GM18520 (cell line): ENCODE measurements at regions not wholly inside any gene's neighbourhood (a gene's known extent, or its start where the extent isn't known, plus 50 kb on each side); places are given as distances from the start of the nearest gene placed in this dataset.
"Not testable (repeated sequence)": the region's sequence is repeated elsewhere in the genome, so short reads cannot be mapped to it uniquely, and the experiment has no call there.

Source experiments
- ATAC-seq: cut with Tn5 transposase; IDR thresholded peaks from one replicate; pipeline ENCODE4 v1.9.1; 2021; ENCODE audit not compliant: unreplicated experiment

DNA sequence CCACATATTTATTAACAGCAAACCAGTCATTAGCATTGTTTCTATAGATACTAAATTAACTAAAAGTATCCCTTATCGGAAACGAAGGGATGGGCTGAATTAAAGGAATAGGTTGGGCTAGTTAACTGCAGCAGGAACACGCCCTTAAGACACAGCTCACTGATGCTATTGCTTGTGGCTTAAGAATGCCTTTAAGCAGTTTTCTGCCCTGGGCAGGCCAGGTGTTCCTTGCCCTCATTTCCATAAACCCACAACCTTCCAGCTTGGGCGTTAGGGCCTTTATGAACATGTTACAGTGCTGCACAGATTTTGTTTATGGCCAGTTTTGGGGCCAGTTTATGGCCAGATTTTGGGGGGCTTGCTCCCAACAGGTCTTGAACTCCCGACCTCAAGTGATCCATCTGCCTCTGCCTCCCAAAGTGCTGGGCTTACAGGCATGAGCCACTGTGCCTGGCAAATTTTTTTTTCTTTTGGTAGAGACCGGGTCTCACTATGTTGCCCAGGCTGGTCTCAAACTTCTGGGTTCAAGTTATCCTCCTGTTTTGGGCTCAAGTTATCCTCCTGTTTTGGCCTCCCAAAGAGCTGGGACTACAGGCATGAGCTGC lies 90.1 kb upstream of the GRIN2A start:
- ATAC-seq, result not testable (repeated sequence)

DNA sequence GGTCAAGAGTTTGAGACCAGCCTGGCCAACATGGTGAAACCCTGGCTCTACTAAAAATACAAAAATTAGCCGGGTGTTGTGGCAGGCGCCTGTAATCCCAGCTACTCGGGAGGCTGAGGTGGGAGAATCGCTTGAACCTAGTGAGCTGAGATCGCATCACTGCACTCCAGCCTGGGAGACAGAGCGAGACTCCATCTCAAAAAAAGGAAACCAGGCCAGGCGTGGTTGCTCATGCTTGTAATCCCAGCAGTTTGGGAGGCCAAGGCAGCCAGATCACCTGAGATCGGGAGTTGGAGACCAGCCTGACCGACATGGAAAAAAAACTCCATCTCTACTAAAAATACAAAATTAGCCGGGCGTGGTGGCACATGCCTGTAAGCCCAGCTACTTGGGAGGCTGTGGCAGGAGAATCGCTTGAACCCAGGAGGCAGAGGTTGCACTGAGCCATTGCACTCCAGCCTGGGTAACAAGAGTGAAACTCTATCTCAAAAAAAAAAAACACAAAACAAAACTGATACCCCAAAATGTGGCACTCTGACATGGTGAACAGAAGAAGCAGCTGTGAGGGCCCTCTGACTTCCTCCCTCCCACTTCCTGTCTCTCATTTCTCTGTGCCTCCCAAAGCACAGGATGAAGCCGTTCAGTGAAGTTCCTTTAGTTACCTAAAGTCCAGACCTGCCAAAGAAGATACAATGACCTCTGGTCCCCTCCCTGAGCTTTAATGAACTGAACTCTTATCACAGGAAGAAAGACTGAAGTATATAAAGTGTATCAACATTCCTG lies 93.2 kb upstream of the GRIN2A start:
- ATAC-seq, result peak; percentile 82

DNA sequence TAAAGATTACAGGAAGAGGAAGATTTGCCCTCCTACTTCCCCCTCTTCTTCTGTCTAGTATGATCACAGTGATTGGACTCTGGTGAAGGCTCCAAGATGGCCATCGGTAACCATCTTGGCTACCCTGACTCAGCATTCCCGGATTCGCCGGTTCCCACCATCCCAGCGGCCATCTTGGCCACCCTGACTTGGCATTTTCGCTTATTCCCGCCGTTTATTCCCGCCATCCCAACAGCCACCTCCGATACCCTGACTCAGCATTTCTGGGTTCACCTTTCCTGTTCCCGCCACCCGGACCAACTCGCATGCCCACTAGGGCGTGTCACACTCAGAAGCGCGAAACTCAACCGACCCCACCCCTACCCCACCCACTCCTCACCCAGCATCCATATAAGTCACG lies 95.4 kb upstream of the GRIN2A start:
- no peak for ATAC-seq

DNA sequence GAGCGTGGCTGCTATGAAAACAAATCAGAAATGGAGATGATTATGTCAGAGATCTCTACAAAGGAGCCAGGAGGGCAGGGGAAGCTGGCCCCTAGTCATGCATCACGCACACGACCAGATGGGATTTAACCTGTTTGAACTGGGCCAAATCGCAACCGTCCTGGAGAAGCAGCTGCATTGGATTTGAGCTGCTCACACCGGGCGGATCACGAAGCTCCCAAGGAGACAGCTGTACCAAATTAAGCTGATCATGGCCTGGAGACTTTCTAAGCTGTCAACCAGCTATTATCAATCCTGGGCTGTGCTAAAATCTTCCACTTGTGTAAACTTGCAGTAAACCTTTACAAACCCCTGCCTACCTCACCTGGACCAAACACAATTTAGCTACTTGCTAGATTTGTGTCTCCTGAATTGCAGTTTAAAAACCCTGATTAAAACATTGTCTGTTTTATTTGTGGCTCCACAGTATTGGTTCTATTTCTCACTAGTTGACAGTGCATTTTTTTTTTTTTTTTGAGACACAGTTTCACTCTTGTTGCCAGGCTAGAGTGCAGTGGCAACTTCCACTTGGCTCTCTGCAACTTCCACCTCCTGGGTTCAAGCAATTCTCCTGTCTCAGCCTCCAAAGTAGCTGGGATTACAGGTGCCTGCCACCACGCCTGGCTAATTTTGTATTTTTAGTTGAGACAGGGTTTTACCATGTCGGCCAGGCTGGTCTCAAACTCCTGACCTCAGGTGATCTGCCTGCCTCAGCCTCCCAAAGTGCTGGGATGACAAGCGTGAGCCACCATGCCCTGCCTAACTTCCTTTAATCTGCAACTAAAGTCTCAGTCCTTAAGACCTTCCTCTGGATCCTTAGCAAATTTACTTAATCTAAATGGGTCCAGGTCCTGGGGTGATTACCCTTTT lies 98.3 kb upstream of the GRIN2A start:
- no peak for ATAC-seq

DNA sequence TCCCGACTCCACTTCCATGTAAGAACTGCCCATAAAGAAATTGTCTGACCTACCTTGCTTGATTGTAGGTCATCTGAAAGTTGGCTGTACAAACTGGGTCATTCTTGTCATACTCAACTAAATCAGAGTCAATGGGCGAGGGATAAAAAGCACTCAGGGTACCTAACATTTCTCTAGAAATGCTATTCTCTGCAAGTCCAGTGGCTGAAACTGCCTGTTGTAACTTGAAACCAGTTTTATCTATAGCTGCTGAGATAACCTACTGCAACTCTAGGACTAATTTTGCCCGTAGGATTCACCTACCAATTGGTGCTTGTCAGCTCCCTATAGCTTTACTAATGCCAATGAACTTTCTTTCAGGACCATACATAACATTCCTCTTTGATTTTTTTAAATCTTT lies 100.1 kb upstream of the GRIN2A start:
- ATAC-seq, result no peak

DNA sequence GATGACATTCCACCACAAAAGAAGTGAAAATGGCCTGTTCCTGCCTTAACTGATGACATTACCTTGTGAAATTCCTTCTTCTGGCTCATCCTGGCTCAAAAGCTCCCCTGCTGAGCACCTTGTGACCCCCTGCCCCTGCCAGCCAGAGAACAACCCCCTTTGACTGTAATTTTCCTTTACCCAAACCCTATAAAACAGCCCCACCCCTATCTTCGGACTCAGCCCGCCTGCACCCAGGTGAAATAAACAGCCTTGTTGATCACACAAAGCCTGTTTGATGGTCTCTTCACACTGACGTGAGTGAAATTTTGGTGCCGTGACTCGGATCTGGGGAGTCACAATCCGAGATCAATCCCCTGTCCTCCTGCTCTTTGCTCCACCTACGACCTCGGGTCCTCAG lies 101.0 kb upstream of the GRIN2A start:
- not testable (repeated sequence) for ATAC-seq

DNA sequence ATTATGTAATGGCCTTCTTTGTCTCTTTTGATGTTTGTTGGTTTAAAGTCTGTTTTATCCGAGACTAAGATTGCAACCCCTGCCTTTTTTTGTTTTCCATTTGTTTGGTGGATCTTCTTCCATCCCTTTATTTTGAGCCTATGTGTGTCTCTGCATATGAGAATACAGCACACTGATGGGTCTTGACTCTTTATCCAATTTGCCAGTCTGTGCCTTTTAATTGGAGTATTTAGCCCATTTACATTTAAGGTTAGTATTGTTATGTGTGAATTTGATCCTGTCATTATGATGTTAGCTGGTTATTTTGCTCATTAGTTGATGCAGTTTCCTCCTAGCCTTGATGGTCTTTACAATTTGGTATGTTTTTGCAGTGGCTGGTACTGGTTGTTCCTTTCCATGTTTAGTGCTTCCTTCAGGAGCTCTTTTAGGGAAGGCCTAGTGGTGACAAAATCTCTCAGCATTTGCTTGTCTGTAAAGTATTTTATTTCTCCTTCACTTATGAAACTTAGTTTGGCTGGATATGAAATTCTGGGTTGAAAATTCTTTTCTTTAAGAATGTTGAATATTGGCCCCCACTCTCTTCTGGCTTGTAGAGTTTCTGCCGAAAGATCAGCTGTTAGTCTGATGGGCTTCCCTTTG lies 95.3 kb upstream of the ATF7IP2 start:
- ATAC-seq, result not testable (repeated sequence)

DNA sequence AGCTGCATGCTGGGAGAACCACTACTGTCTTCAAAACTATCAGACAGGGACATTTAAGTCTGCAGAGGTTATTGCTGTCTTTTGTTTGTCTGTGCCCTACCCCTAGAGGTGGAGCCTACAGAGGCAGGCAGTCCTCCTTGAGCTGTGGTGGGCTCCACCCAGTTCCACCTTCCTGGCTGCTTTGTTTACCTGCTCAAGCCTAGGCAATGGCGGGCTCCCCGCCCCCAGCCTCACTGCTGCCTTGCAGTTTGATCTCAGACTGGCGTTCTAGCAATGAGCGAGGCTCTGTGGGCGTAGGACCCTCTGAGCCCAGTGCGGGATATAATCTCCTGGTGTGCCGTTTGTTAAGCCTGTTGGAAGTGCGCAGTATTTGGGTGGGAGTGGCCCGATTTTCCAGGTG lies 93.7 kb upstream of the ATF7IP2 start:
- not testable (repeated sequence) for ATAC-seq

DNA sequence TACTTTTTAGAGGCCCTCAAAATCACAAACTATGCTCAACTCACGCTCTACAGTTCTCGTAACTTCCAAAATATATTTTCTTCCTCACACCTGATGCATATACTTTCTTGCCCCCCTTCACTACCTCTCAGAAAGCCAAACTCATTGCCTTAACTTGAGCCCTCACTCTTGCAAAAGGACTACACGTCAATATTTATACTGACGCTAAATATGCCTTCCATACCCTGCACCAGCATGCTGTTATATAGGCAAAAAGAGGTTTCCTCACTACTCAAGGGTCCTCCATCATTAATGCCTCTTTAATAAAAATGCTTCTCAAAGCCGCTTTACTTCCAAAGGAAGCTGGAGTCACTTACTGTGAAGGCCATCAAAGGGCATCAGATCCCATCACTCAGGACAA lies 92.9 kb upstream of the ATF7IP2 start:
- ATAC-seq, result not testable (repeated sequence)

DNA sequence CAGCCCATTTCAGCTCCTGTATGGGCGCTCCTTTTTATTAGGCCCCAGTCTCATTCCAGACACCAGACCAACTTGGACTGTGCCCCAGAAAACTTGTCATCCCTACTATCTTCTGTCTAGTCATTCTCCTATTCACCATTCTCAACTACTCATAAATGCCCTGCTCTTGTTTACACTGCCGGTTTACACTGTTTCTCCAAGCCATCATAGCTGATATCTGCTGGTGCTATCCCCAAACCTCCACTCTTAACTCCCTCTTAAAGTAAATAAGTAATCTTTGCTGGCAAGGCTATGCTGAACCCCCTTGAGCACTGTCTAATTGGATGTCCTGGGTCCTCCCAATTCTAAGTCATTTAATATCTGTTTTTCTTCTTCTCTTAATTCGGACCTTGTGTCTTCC lies 91.7 kb upstream of the ATF7IP2 start:
- ATAC-seq, result not testable (repeated sequence)

DNA sequence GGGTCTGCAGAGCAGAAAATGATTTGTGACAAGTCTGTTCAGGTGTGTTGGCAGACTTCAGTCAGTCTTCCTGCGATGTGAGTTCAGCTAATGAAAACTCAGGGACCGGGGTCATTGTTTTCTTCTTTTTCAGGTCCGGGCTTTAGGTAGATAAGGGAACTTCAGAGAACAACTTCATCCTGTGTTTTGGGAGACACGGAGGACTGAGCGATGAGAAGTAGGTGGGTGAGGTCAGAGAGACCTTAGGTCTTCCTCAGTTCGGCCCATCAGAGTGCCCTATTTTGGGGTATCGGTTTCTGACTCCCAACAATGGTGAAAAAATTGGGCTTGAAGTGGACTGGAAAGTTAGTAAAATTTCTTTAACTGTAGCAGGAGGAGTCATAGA lies 88.9 kb upstream of the ATF7IP2 start:
- ATAC-seq, result peak; percentile 1

DNA sequence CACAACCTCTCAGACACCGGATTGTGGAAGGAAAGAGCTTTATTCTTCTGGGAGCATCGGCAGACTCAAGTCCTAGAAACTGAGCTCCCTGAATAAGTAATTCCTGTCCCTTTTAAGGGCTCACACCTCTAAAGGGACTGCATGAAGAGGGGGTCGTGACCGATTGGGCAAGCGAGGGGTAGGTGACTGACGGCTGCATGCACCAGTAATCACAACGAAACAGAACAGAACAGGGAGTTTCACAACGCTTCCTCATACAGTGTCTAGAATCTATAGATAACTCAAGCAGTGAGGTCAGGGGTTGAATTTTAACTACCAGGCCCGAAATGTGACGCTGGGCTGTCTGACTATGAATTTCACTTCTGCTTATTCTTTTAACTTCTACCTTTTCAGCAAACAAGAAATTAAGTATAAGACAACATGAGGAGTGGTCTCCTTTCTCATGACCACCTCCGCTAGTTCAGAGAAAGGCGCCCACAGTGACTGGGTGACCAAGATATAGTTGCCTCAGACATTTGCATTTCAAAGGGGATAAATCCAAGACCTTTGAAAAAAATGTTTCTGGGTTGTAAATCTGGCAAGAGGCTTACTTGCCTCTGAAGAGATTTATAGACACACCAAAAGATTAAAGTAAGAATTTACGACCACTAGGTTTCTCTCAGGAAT lies 88.4 kb upstream of the ATF7IP2 start:
- peak; percentile 95 for ATAC-seq

DNA sequence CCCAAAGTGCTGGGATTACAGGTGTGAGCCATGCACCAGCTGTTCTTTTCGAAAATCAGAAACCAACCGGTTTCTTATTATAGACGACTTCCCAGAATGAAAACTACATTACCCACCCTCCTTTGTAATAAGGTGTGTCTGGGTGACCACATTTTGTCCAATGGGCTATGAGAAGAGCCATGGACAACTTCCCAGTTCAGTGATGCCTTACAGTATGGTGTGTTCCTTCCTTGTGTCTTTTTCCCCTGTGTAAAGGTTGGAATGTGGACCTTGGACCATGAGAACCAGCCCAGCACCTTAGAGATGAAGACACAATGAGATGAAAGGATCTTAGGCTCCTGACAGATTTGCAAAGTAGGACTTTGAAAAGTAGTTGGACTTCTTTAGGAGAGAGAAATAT lies 85.0 kb upstream of the ATF7IP2 start:
- no peak for ATAC-seq

DNA sequence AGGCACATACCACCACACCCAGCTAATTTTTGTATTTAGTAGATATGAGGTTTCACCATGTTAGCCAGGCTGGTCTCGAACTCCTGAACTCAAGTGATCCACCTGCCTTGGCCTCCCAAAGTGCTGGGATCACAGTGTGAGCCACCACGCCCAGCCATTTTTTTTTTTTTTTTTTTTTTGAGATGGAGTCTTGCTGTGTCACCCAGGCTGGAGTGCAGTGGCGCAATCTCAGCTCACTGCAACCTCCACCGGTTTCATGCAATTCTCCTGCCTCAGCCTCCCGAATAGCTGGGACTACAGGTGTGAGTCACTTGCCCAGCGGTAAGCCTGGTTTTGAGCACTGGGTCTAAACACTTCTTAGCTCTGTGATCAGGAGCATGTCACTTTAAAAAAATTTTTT lies 84.3 kb upstream of the ATF7IP2 start:
- ATAC-seq, result not testable (repeated sequence)

DNA sequence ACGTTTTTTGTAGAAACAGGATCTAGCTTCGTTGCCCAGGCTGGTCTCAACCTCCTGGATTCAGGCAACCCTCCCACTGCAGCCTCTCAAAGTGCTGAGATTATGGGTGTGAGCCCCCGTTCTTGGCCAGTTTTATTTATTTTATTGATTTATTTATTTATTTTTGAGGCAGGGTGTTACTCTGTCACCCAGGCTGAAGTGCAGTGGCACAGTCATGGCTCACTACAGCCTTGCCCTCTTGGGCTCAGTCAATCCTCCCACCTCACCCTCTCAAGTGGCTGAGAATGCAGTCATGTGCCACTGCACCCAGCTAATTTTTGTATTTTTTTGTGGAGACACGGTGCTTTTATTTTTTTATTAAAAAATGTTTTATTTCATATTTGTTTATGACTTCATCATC lies 79.9 kb upstream of the ATF7IP2 start:
- ATAC-seq, result no peak

DNA sequence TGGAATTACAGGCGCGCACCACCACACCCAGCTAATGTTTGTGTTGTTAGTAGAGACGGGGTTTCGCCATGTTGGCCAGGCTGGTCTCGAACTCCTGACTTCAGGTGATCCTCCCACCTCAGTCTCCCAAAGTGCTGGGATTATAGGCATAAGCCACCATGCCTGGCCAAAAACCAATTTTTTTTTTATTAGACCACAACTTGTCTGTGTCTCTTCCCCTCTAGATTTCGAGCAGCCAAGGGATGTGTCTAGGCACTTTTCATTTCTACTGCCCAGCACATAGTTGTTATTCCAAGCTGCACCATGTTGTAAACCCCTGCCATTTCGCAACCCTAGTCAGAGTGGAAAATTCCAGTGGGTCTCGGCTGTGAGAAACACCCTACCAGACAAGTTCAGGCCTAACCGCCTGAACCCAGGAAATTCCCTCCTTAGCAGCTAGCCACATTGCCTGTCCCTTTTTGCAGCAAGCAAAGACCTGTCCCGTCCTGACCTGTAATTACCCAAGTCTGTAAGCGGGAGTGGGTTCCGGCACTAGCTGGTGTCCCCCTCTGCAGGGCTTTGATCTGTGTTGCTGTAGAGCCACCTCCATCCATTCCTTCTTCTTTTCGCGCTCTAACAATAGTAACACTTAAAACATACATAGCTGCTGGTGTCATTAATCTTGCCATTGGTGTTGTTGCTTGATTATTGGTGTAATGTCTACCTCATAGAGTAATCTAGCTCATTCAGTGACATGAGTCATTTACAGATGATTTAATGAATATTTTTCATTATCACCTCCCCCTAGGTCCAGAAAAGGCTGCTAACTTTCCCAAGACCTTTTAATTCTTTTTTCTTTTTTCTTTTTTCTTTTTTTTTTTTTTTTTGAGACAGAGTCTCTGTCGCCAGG lies 77.3 kb upstream of the ATF7IP2 start:
- ATAC-seq, result no peak

DNA sequence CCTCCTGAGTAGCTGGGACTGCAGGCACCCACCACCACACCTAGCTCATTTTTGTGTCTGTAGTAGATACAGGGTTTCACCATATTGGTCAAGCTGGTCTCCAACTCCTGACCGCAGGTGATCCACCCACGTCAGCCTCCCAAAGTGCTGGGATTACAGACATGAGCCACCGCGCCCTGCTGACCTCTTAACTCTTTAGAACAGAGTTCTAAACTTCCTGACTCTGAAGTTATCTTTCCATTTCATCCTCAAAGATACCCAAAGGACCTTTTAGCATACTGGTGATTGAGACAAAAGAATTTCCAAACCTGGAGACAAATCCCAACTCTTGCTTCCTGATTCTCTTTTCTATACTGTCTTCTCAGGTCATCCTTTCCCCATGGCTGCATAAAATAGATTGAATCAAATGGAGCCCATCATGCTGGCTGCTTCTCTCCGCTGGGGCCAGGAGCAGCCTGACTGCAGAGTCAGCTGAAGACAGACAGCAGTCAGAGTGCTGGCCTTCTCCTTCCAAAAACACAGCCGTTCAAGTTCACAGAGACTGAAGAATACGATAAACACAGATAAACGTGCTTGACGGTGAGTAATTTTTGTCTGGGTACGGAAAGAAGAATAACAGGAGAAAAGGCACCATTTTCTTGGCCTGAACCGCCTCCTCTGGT lies 76.5 kb upstream of the ATF7IP2 start:
- ATAC-seq, result no peak

DNA sequence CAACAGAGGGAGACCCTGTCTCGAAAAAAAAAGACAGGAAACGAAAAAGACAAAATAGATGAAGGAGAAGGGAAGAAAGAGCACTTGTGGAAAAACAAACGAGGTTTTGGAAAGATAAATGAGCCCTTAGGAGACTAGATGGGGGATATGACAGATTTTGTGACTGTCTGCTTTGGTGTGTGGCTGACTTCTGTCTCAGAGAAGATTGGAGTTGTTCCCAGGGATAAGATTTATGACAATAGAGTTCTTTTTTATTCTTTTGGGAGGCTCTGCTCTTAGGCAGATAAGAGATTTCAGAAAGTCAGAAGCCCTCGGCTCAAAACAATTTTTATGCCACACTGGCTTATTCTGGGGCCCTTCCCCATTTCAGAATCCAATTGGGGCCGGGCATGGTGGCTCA lies 73.9 kb upstream of the ATF7IP2 start:
- no peak for ATAC-seq
